GM19239 (cell line): ENCODE measurements at regions not wholly inside any gene's neighbourhood (a gene's known extent, or its start where the extent isn't known, plus 50 kb on each side); places are given as distances from the start of the nearest gene placed in this dataset.

Experiments used
- DNase-seq: peaks from one replicate; pipeline ENCODE4 v3.0.0; 2011; ENCODE audit warnings: low spot score; ENCODE audit not compliant: insufficient read length
- FAIRE-seq: peaks from 2 replicates; lab custom pipeline; 2011; peaks lifted over from hg19 to GRCh38; lab: Jason Lieb, UNC

DNA sequence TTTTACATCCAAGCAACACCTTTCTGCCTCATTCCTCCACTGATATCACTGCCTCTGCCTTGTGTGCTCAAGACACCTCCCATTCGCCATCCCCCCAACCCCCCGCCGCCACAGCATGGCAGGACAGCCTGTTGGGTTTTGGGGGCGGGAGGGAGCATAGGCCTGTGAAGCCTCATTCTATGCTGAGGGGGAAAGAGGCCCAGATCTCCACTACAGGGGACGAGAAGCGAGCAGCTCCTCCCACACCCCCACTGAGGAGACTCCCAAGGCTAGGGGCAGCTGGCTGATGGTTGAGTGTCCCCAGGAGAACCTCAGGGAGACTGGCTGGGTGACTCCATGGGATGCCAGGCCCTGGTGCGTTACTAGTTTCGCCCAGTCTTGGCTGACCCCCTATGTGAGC, 214.3 kb upstream of the SIX2 start:
- FAIRE-seq (no peak), DNase-seq (no peak)

DNA sequence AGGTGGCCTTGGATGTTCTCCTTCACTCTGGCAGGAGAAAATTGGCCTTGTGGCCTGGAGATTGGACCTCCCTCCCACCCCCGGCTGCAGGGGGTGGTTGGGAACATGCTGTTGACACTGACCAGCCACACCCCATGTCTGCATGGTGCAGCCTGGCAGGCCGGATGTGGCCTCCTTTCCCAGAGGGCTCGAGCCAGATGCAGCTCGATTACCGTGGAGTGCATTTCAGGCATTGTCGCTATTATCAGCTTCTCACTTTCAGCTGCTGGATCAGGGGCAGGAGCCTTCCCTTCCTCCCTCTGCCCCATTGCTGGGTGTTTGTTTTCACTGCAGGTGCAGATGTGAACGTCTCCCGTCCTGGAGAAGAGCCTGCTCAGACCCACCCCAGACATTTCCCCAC, 211.0 kb upstream of the SIX2 start:
- DNase-seq, result no peak

DNA sequence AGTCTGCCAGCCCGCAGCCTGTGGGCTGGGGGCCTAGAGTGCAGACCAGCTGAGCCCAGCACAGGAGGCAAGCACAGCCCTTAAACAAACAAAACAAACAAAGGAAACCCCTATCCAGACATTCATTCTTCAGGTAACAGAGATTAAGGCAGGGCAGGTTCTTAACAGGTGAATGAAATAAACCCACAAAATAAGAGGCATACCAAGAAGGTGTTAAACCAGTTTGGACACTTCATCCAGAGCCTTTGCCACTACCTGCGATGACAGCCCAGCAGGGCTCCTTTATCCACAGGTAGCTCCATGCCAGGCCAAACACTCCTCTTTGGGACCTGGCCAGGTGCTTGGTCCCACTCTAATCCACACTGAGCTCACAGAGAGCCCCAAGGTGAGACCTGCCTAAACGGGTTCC, 209.7 kb upstream of the SIX2 start:
- DNase-seq (no peak), FAIRE-seq (no peak)

More for the DNA sequence above, 211.0 kb upstream of the SIX2 start:
- FAIRE-seq, result no peak

DNA sequence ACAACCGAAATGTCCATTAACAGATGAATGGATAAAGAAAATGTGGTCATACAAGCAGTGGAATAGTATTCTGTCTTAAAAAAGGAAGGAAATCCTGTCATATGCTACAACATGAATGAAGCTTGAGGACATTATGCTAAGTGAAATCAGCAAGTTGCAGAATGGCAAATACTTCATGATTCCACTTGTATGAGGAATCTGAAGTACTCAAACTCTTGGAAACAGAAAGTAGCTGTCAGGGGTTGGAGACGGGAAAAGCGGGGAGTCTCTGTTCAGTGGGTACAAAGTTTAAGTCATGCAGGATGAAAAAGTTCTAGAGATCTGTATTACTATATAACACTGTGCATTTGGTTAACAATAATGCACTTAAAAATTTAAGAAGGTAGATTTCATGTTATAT, 209.0 kb upstream of the SIX2 start:
- no peak for DNase-seq
- FAIRE-seq, result no peak

DNA sequence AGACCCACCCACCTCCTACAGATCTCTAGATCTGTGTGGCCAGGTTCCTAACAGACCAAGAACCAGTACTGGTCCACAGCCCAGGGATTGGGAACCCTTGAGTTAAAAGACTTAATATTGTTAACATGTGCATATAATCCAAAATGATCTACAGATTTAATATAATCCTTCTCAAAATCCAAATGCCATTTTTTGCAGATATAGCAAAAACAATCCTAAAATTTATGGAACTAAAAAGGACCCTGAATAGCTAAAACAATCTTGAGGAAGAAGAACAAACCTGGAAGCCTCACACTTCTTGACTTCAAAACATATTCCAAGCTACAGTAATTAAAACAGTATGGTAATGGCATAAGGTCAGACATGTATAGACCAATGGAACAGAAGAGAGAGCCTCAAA, 206.9 kb upstream of the SIX2 start:
- DNase-seq, result no peak
- FAIRE-seq, result no peak

DNA sequence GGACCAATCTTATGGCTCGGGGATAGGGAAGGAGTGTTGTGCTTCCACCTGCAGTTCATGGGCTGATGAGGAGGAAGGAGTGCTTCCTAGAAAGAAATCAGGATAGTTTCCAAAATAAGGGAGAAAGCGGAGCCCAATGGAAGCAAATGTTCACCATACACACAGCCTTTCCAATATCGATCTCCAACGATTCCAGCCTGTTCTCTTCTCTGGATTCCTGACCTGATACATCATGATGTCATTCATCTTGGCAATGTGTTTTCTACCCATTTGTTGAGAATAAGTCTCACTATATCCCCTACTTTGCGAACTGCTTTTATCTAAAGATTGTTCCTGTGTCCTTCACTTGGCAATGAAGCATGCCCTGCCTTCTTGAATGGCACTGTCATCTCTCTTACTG, 205.3 kb upstream of the SIX2 start:
- FAIRE-seq (no peak), DNase-seq (no peak)

DNA sequence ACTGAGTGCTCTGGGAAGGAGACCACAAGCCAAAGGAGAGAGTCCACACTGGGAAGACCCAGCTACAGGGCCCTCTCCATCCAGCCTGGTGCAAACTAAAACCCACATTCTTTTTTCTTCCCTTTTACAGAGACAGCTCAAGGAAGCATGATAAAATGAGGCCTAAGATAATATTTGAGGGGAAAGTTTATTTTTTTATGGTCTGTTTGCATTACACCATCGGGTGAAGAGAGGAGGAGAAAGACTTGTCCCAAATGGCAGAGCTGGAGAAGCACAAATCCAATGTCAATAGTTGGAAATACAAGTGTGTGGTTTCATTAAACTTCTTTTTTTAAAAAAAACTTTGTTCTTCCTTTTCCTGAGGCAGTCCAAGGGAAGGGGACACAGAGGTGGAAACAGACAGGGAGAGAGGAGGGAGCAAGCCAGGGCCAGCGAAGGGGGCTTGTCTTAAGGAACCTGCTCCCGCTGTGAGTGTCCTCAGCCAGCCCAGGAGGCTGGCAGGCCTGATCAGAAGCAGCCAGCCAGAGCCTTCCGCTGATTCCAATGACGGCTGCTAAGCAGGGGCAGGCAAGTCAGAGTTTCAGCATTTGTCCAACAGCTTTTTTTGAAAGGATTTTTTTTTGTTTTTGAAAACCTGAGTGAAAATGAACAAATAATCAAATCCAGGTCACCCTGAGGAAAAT, 203.8 kb upstream of the SIX2 start:
- FAIRE-seq (no peak), DNase-seq (no peak)

DNA sequence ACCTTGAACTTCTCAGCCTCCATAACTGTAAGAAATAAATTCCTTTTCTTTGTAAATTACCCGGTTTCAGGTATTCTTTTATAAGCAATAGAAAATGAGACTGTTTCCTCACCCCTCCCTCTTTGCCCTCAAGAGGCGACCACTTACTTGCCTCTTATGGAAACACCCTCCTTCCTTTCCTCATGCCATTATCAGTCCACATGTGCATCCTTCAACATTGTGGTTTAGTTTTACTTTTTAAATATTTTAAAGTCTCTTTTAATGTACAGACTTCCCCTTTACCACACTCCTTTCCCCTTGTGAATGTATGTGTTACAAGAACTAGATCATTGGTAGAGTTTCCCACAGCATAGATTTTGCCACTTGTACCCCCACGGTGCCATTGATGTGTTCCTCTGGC, 202.4 kb upstream of the SIX2 start:
- no peak for FAIRE-seq

DNA sequence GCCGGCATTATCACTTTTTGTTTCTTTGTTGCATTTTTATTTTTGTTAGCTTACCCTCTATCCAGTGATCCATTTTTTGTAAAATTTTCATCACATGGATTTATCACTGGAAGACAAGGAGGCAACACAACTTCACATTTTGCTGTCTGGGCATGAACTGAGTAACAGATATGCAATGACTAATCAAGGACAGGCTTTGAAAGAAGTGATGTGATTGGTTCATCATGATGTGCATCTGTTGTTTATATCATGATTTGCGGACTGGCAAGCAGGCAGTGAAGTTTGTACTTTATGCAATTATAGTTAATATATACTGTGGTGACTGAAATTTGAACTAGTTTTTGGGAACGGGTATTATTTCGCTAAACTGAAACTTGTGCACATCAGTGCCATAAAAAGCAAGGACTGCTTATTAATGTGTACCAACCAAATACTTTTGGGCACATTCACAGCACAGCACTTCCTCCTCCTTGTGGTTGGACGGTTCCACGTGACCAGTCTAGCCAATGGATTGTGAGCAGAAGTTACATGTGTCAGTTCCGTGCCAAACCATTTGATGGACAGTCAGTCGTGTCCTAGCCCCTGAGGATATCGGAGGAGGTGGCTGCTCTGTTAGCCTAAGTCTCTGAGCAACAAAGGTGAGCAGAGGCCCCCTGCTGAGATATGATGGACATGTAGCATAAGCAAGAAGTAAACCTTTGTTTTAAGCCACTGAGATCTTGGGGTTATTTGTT, 201.4 kb upstream of the SIX2 start:
- DNase-seq, result no peak
- FAIRE-seq, result no peak

More for the DNA sequence above, 202.4 kb upstream of the SIX2 start:
- no peak for DNase-seq

DNA sequence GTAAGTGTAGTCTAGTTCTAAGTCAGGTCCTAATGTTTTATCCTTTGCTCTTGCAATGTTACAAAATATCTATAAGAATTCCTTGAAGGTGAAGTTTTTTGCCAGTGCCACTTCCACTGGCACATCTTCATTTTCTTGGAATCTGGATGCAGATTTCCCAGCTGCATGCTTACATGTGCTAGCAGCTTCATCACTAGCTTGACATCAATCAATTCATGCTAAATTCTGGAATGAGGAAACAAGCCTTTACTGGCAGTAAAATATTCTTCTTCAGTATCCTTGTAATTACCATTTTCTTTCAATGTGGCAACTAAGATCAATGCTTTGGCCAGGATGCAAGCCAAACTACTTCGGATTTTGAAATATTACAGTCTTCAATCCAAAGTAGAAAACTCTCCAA, 200.6 kb upstream of the SIX2 start:
- DNase-seq (no peak), FAIRE-seq (no peak)

DNA sequence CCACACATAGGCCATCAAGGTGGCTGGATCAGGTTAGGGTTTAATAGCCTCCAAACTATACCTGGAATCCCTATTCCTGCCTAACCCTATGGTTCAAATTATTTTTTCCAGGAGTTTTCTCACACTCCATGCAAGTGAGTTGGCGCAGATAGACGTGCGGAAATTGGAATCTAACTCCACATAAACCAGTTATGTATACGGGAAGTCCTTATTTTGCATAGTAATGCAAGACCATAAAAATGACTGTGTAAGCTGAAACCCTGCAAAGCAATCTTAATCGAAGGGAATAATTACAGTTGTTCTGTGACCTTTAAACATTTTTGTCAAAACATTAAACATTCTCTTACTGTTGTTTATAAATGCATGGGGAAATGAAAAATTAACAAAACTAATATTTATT, 200.1 kb upstream of the SIX2 start:
- DNase-seq (no peak), FAIRE-seq (no peak)

DNA sequence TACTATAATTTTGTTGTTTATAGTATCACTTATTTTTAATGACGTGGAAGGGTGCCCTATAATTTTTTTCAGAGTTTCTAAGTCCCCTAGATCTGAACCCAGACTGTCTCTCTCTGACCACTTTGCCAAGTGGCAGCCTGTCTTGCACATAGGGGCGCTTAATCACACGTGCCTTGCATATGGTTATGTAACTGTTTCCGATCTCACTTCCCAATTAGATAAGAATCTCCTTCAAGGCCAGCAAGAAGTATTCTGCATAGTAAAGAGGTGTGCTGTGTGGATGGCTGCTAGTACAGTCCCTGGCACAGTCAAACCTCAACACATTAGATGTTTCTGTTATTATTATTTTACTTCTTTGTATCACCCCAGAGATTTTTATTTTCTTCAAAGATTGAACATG, 197.8 kb upstream of the SIX2 start:
- FAIRE-seq (no peak), DNase-seq (no peak)

DNA sequence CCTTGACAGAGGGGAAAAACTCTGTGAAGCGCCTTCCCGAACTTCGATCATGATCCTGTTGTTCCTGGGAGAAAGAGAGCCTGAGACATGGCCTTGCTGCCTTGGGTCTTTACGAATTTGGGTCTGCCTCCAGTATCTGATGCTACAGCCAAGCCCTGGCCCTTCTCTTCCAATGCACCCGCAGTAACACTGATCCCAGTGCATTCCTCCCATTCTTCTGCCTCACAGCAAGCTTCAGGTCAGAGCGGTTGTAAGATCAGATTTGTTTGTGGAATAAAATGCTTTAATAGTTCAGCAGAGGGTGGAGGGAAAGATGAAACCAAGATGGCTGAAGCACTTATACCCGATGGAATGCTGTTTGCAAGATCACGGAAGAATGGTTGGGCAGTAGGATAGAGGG, 196.7 kb upstream of the SIX2 start:
- FAIRE-seq (no peak), DNase-seq (no peak)

DNA sequence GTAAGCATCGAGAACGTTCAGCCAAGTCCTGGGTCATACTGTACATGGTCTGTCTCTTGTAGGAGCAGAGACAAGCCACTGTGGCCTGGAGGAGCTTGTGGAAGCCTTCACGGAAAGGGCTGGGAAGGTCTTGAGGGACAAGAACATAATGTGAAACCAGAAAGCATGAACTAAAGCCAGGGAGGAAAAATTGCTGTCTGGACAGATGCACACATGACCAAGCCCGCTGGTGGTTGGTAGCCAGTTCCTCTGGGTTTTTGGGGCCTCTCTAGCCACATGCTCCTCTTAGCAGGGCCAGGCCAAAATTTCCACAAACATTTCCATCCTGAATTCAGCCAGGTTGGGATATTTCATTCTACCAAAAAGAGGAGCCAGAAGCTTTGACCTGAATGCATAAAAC, 196.2 kb upstream of the SIX2 start:
- no peak for FAIRE-seq
- DNase-seq, result no peak

DNA sequence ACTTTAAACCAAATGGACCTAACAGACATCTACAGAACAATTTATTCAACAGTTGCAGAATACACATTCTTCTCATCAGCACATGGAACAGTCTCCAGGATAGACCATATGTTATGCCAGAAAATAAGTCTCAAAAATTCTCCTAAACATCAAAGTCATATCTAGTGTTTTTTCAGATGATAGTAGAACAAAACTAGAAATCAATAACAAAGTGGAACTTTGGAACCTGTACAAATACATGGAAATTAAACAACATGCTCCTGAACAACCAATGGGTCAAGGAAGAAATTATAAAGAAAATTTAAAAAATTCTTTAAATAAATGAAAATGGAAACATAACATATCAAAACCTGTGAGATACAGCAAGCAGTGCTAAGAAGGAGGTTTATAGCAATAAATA, 194.1 kb upstream of the SIX2 start:
- FAIRE-seq (no peak), DNase-seq (no peak)

DNA sequence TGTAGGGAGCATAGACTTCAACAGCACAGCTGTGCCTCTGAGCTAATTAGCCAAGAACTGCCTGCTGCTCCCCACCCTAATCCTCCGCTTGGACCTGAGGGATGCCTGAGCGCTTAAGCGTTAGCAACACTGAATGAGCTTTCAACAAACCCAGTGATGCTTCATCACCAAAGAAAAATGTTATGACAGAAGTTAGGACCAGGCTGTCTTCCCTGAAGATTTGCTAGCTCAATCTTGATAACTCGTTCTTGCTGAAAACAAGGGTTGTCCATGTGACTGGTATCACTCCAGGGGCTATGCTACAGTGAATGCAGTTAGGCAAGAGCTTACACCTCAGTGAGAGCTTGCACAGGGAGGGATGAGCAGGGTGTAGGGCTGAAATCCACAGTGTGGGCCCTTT, 190.7 kb upstream of the SIX2 start:
- DNase-seq (no peak), FAIRE-seq (no peak)

DNA sequence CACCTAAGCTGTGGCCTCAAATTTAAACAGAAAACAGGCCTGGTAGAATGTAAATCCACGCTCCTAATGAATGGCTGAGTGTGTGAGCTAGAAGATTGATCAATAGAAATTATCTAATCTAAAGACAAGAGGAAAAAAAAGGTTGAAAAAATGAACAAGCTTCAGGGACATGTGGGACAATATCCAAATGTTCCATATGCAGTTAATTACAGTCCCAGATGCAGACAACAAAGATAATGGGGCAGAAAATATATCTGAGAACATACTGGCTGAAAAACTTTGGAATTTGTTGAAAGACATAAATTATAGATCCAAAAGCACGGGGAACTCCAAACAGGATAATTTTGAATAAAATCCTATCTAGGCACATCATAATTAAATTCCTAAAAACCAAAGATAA, 186.7 kb upstream of the SIX2 start:
- DNase-seq, result no peak
- FAIRE-seq, result no peak

DNA sequence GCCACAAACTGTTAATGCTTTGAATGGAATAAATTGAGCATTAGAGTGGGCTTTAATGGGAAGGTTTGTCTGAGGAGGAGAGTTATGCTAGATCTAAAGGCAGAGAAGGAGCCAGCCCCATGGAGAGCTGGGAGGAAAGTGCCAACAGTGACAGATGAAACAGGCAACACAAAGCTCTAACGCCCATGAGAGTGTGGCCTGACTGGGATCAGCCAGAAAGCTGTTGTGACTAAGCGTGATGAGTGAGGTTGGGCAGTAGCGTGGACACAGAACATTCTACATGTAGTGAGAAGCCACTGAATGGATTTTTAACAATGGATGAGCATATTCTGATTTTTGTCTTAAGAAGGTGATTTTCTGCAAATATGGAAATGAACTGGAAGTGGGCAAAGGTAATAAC, 185.3 kb upstream of the SIX2 start:
- FAIRE-seq, result no peak
- no peak for DNase-seq

DNA sequence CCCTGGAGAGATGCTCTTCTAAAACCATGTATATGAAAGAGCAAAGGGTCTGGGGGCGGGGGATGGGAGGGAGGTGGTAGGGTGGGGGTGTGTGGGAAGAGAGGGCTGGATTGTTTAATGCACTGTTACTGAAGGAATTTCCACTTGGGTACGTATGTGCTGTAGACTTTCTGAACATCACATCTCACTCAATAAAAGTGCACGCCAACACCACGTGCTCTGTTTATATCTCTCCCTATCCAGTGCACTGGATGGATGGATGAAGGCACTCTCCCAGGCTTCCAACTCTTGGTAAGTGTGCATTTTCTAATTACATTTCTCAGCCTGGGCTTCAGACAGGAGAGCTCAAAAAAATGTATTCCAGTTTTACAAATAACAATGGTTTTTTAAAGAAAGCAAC, 184.3 kb upstream of the SIX2 start:
- DNase-seq (no peak), FAIRE-seq (no peak)

DNA sequence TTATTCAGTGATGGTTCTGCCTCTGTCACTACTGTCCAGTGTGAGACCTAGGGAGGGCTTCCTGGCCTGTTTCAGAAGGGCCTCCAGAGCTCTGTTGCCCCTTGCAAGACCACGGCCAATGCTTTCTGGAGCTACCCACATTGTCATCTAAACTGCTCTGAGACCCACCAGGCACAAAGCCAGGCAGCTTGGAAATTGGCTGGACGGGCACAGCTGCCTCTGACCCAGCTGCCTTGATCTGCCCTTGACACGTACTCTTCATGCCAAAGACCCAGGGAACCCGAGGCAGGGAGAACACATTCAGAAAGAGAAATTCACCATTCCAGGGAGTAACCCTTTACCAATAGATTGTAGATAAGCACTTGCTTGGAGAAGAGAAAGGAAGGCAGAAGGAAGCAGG, 183.7 kb upstream of the SIX2 start:
- FAIRE-seq (no peak), DNase-seq (no peak)

DNA sequence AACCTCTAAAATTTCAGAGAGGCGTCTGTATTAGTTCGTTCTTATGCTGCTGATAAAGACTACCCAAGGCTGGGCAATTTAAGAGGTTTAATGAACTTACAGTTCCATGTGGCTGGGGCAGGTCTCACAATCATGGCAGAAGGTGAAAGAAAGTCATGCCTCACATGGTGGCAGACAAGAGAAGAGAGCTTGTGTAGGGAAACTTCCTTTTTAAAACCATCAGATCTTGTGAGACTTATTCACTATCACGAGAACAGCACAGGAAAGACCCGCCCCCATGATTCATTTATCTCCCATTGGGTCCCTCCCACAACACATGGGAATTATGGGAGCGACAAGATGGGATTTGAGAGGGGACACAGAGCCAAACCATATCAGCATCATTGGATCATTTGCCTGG, 183.2 kb upstream of the SIX2 start:
- DNase-seq (no peak), FAIRE-seq (no peak)

DNA sequence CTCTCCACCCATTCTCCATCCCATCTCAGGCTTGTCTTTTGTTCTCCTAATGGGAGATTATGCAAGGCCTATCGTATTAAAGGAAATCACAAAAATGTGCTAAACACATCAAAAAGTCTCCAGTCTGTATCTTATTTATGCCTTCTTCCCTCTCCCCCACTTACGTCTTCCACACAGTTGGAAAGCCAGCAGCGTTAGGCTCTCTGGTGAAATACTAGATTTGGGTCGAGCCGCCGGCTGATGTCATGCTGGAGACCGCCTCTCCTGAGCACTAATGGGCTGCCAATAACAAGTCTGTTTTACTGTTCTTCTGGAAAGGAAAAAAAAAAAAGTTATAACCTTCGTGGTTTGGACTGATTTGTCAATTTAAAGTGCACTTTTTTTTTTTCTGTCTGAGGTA, 182.7 kb upstream of the SIX2 start:
- no peak for DNase-seq
- FAIRE-seq, result no peak
